GM19467 (cell line): ENCODE measurements at regions not wholly inside any gene's neighbourhood (a gene's known extent, or its start where the extent isn't known, plus 50 kb on each side); places are given as distances from the start of the nearest gene placed in this dataset.
"Not testable (repeated sequence)": the region's sequence is repeated elsewhere in the genome, so short reads cannot be mapped to it uniquely, and the experiment has no call there.

ENCODE experiments used
- ATAC-seq: cut with Tn5 transposase; IDR thresholded peaks from one replicate; pipeline ENCODE4 v1.9.1; 2021; ENCODE audit warnings: mild to moderate bottlenecking, moderate library complexity; ENCODE audit not compliant: unreplicated experiment

GRCh38 chr9:28941856-28942255 lies 1368.6 kb upstream of the C9orf72 start:
- ATAC-seq, result no peak

- ATAC-seq, result no peak
Observed at GRCh38 chr9:28942941-28943340, 1369.7 kb upstream of the C9orf72 start.

- no peak for ATAC-seq
Observed at GRCh38 chr9:28946648-28947047, 1373.4 kb upstream of the C9orf72 start.

- no peak for ATAC-seq
Observed at GRCh38 chr9:28951945-28952344, 1378.7 kb upstream of the C9orf72 start.

- ATAC-seq, result no peak
Observed at GRCh38 chr9:28956116-28956880, 1383.0 kb upstream of the C9orf72 start.

- ATAC-seq, result no peak
Observed at GRCh38 chr9:28960602-28961001, 1387.3 kb upstream of the C9orf72 start.

GRCh38 chr9:28961623-28962022 lies 1388.3 kb upstream of the C9orf72 start:
- no peak for ATAC-seq

GRCh38 chr9:28967226-28967625 lies 1393.9 kb upstream of the C9orf72 start:
- ATAC-seq, result no peak

GRCh38 chr9:28970241-28970654 lies 1397.0 kb upstream of the C9orf72 start:
- no peak for ATAC-seq

- ATAC-seq, result no peak
Observed at GRCh38 chr9:28971881-28972280, 1398.6 kb upstream of the C9orf72 start.

GRCh38 chr9:28976250-28976649 lies 1403.0 kb upstream of the C9orf72 start:
- no peak for ATAC-seq

- ATAC-seq, result no peak
Observed at GRCh38 chr9:28976684-28977083, 1403.4 kb upstream of the C9orf72 start.

- ATAC-seq, result no peak
Observed at GRCh38 chr9:28981129-28981528, 1407.8 kb upstream of the C9orf72 start.

- no peak for ATAC-seq
Observed at GRCh38 chr9:28981711-28982110, 1408.4 kb upstream of the C9orf72 start.

- ATAC-seq, result no peak
Observed at GRCh38 chr9:28984016-28984415, 1410.7 kb upstream of the C9orf72 start.

GRCh38 chr9:28990009-28990408 lies 1416.7 kb upstream of the C9orf72 start:
- not testable (repeated sequence) for ATAC-seq

- no peak for ATAC-seq
Observed at GRCh38 chr9:28999057-28999456, 1425.8 kb upstream of the C9orf72 start.

GRCh38 chr9:28999806-29000205 lies 1426.5 kb upstream of the C9orf72 start:
- ATAC-seq, result no peak

- ATAC-seq, result no peak
Observed at GRCh38 chr9:29001006-29001405, 1427.7 kb upstream of the C9orf72 start.

- no peak for ATAC-seq
Observed at GRCh38 chr9:29004988-29005387, 1431.7 kb upstream of the C9orf72 start.

GRCh38 chr9:29006628-29007027 lies 1433.3 kb upstream of the C9orf72 start:
- no peak for ATAC-seq

GRCh38 chr9:29012911-29013310 lies 1439.6 kb upstream of the C9orf72 start:
- ATAC-seq, result no peak

GRCh38 chr9:29021632-29022031 lies 1448.4 kb upstream of the C9orf72 start:
- no peak for ATAC-seq
